ENCODE measurements at regions not wholly inside any gene's neighbourhood (a gene's known extent, or its start where the extent isn't known, plus 50 kb on each side); places are given as distances from the start of the nearest gene placed in this dataset.

- peak overlapping the region; percentile 46 for H2BK12ac ChIP-seq (ENCODE audit: low read length)
- H2AFZ ChIP-seq (ENCODE audit: insufficient read depth, low read length, poor library complexity): peak overlapping the region; percentile 15
- no peak for DNase-seq
- H2BK120ac ChIP-seq (ENCODE audit: insufficient read depth, low read length, poor library complexity): peak overlapping the region; percentile 67
- no peak overlapping the region for H3K4me2 ChIP-seq (ENCODE audit: low read length)
- H4K8ac ChIP-seq (ENCODE audit: low read depth, low read length): peak overlapping the region; percentile 12
- H3K79me1 ChIP-seq (ENCODE audit: low read length): peaks cover 15% of the 10 kb centered on the region
- H3K4me1 ChIP-seq (ENCODE audit: control insufficient read depth in 1 of 2, insufficient read depth in 2 of 2, low read length in 2 of 2): peaks cover 8 to 16% of the 10 kb centered on the region in 2 experiments
- no peak overlapping the region for H3K9ac ChIP-seq (ENCODE audit: low read length)
- H4K91ac ChIP-seq (ENCODE audit: low read depth, low read length): peak overlapping the region; percentile 69
- peaks cover 0 to 2% of the 10 kb centered on the region in 2 experiments for H3K36me3 ChIP-seq (ENCODE audit: control insufficient read depth in 1 of 2, insufficient read depth in 2 of 2, low read length in 2 of 2)
- peak overlapping the region; percentile 10 for H2BK5ac ChIP-seq (ENCODE audit: low read depth, low read length, poor library complexity)
- no CpG with 5 or more reads among the region's 29 CpGs for WGBS (ENCODE audit: extremely low coverage, insufficient coverage, insufficient read length)
- no peak overlapping the region for H3K4me3 ChIP-seq (ENCODE audit: low read depth, low read length)
- peak overlapping the region; percentile 15 for H3K4ac ChIP-seq (ENCODE audit: low read depth, low read length)
- H3K14ac ChIP-seq (ENCODE audit: low read length): peak overlapping the region; percentile 43
- no peak overlapping the region for H4K12ac ChIP-seq (ENCODE audit: low read depth, low read length)
- H3K79me2 ChIP-seq (ENCODE audit: control insufficient read depth, insufficient read depth, low read length, poor library complexity): peaks cover 3% of the 10 kb centered on the region
- peak overlapping the region; percentile 88 for H2AK5ac ChIP-seq (ENCODE audit: low read length)
- no peaks in the 10 kb centered on the region for H3K27me3 ChIP-seq (ENCODE audit: insufficient read depth, low read length)
- H3K27ac ChIP-seq (ENCODE audit: low read depth, low read length): no peak overlapping the region
- H3K23ac ChIP-seq (ENCODE audit: low read length): no peak overlapping the region
- H3K9me3 ChIP-seq (ENCODE audit: insufficient read depth, low read depth, low read length): no peaks in the 10 kb centered on the region
- H3K18ac ChIP-seq (ENCODE audit: low read length): no peak overlapping the region
Observed at GRCh38 chr9:88216126-88216995, 78.1 kb upstream of the SPATA31C2 start.

GRCh38 chr9:88215196-88216125 lies 77.2 kb upstream of the SPATA31C2 start:
- H3K23ac ChIP-seq (ENCODE audit: low read length): no peak overlapping the region
- H3K18ac ChIP-seq (ENCODE audit: low read length): no peak overlapping the region
- H4K12ac ChIP-seq (ENCODE audit: low read depth, low read length): no peak overlapping the region
- no peak overlapping the region for H3K14ac ChIP-seq (ENCODE audit: low read length)
- no peak overlapping the region for H3K9ac ChIP-seq (ENCODE audit: low read length)
- H3K4me2 ChIP-seq (ENCODE audit: low read length): no peak overlapping the region
- H4K91ac ChIP-seq (ENCODE audit: low read depth, low read length): peak overlapping the region; percentile 47
- H3K4ac ChIP-seq (ENCODE audit: low read depth, low read length): no peak overlapping the region
- H2BK120ac ChIP-seq (ENCODE audit: insufficient read depth, low read length, poor library complexity): peak overlapping the region; percentile 80
- no peak overlapping the region for H4K8ac ChIP-seq (ENCODE audit: low read depth, low read length)
- H2BK12ac ChIP-seq (ENCODE audit: low read length): peak overlapping the region; percentile 92
- peaks cover 8 to 14% of the 10 kb centered on the region in 2 experiments for H3K4me1 ChIP-seq (ENCODE audit: control insufficient read depth in 1 of 2, insufficient read depth in 2 of 2, low read length in 2 of 2)
- peak overlapping the region; percentile 20 for H3K27ac ChIP-seq (ENCODE audit: low read depth, low read length)
- no CpG with 5 or more reads among the region's 10 CpGs for WGBS (ENCODE audit: extremely low coverage, insufficient coverage, insufficient read length)
- H3K27me3 ChIP-seq (ENCODE audit: insufficient read depth, low read length): no peaks in the 10 kb centered on the region
- peaks cover 15% of the 10 kb centered on the region for H3K79me1 ChIP-seq (ENCODE audit: low read length)
- no peak overlapping the region for H3K4me3 ChIP-seq (ENCODE audit: low read depth, low read length)
- H2AFZ ChIP-seq (ENCODE audit: insufficient read depth, low read length, poor library complexity): no peak overlapping the region
- peaks cover 3% of the 10 kb centered on the region for H3K79me2 ChIP-seq (ENCODE audit: control insufficient read depth, insufficient read depth, low read length, poor library complexity)
- H2AK5ac ChIP-seq (ENCODE audit: low read length): peak overlapping the region; percentile 62
- H3K9me3 ChIP-seq (ENCODE audit: insufficient read depth, low read depth, low read length): no peaks in the 10 kb centered on the region
- peak overlapping the region; percentile 56 for H2BK5ac ChIP-seq (ENCODE audit: low read depth, low read length, poor library complexity)
- peaks cover 0 to 2% of the 10 kb centered on the region in 2 experiments for H3K36me3 ChIP-seq (ENCODE audit: control insufficient read depth in 1 of 2, insufficient read depth in 2 of 2, low read length in 2 of 2)
- peak in 1 of 2 donors; percentile 28 for DNase-seq

GRCh38 chr9:88202321-88202720 lies 64.0 kb upstream of the SPATA31C2 start:
- H4K12ac ChIP-seq (ENCODE audit: low read depth, low read length): no peak overlapping the region
- H3K23ac ChIP-seq (ENCODE audit: low read length): no peak overlapping the region
- peaks cover 7 to 10% of the 10 kb centered on the region in 2 experiments for H3K4me1 ChIP-seq (ENCODE audit: control insufficient read depth in 1 of 2, insufficient read depth in 2 of 2, low read length in 2 of 2)
- WGBS (ENCODE audit: extremely low coverage, insufficient coverage, insufficient read length): no CpG with 5 or more reads among the region's 8 CpGs
- H3K27ac ChIP-seq (ENCODE audit: low read depth, low read length): no peak overlapping the region
- peaks cover 2% of the 10 kb centered on the region for H3K79me2 ChIP-seq (ENCODE audit: control insufficient read depth, insufficient read depth, low read length, poor library complexity)
- no peaks in the 10 kb centered on the region for H3K9me3 ChIP-seq (ENCODE audit: insufficient read depth, low read depth, low read length)
- H3K4ac ChIP-seq (ENCODE audit: low read depth, low read length): no peak overlapping the region
- no peak overlapping the region for H3K9ac ChIP-seq (ENCODE audit: low read length)
- no peak overlapping the region for H3K4me2 ChIP-seq (ENCODE audit: low read length)
- no peak overlapping the region for H3K18ac ChIP-seq (ENCODE audit: low read length)
- H3K14ac ChIP-seq (ENCODE audit: low read length): no peak overlapping the region
- peaks cover 13% of the 10 kb centered on the region for H3K79me1 ChIP-seq (ENCODE audit: low read length)
- DNase-seq: no peak
- no peak overlapping the region for H4K8ac ChIP-seq (ENCODE audit: low read depth, low read length)
- no peaks in the 10 kb centered on the region for H3K36me3 ChIP-seq (ENCODE audit: control insufficient read depth in 1 of 2, insufficient read depth in 2 of 2, low read length in 2 of 2)
- H2AFZ ChIP-seq (ENCODE audit: insufficient read depth, low read length, poor library complexity): no peak overlapping the region
- H2BK12ac ChIP-seq (ENCODE audit: low read length): no peak overlapping the region
- H3K4me3 ChIP-seq (ENCODE audit: low read depth, low read length): no peak overlapping the region
- H4K91ac ChIP-seq (ENCODE audit: low read depth, low read length): no peak overlapping the region
- H2AK5ac ChIP-seq (ENCODE audit: low read length): no peak overlapping the region
- H2BK5ac ChIP-seq (ENCODE audit: low read depth, low read length, poor library complexity): no peak overlapping the region
- H2BK120ac ChIP-seq (ENCODE audit: insufficient read depth, low read length, poor library complexity): no peak overlapping the region
- no peaks in the 10 kb centered on the region for H3K27me3 ChIP-seq (ENCODE audit: insufficient read depth, low read length)

- DNase-seq: peak; percentile 44 to 76
- no peak overlapping the region for H4K12ac ChIP-seq (ENCODE audit: low read depth, low read length)
- H3K4me2 ChIP-seq (ENCODE audit: low read length): peak overlapping the region; percentile 34
- H2AK5ac ChIP-seq (ENCODE audit: low read length): no peak overlapping the region
- no peaks in the 10 kb centered on the region for H3K9me3 ChIP-seq (ENCODE audit: insufficient read depth, low read depth, low read length)
- H3K9ac ChIP-seq (ENCODE audit: low read length): no peak overlapping the region
- H2BK120ac ChIP-seq (ENCODE audit: insufficient read depth, low read length, poor library complexity): peak overlapping the region; percentile 98
- peaks cover 2% of the 10 kb centered on the region for H3K79me2 ChIP-seq (ENCODE audit: control insufficient read depth, insufficient read depth, low read length, poor library complexity)
- H3K23ac ChIP-seq (ENCODE audit: low read length): no peak overlapping the region
- peak overlapping the region; percentile 97 for H3K27ac ChIP-seq (ENCODE audit: low read depth, low read length)
- peak overlapping the region; percentile 80 for H2BK12ac ChIP-seq (ENCODE audit: low read length)
- peak overlapping the region; percentile 77 for H3K14ac ChIP-seq (ENCODE audit: low read length)
- H3K36me3 ChIP-seq (ENCODE audit: control insufficient read depth in 1 of 2, insufficient read depth in 2 of 2, low read length in 2 of 2): no peaks in the 10 kb centered on the region
- peak overlapping the region; percentile 96 for H2BK5ac ChIP-seq (ENCODE audit: low read depth, low read length, poor library complexity)
- H4K8ac ChIP-seq (ENCODE audit: low read depth, low read length): peak overlapping the region; percentile 60
- H3K4me3 ChIP-seq (ENCODE audit: low read depth, low read length): no peak overlapping the region
- H3K4me1 ChIP-seq (ENCODE audit: control insufficient read depth in 1 of 2, insufficient read depth in 2 of 2, low read length in 2 of 2): peaks cover 12 to 13% of the 10 kb centered on the region in 2 experiments
- H3K18ac ChIP-seq (ENCODE audit: low read length): no peak overlapping the region
- no CpG with 5 or more reads among the region's 7 CpGs for WGBS (ENCODE audit: extremely low coverage, insufficient coverage, insufficient read length)
- peaks cover 22% of the 10 kb centered on the region for H3K79me1 ChIP-seq (ENCODE audit: low read length)
- no peaks in the 10 kb centered on the region for H3K27me3 ChIP-seq (ENCODE audit: insufficient read depth, low read length)
- H2AFZ ChIP-seq (ENCODE audit: insufficient read depth, low read length, poor library complexity): peak overlapping the region; percentile 63
- peak overlapping the region; percentile 55 for H3K4ac ChIP-seq (ENCODE audit: low read depth, low read length)
- peak overlapping the region; percentile 68 for H4K91ac ChIP-seq (ENCODE audit: low read depth, low read length)
Observed at GRCh38 chr9:88198341-88198807, 60.1 kb upstream of the SPATA31C2 start.

Measured in trophoblast cell (in vitro differentiated cells and primary cell).